ENCODE measurements at regions not wholly inside any gene's neighbourhood (a gene's known extent, or its start where the extent isn't known, plus 50 kb on each side); places are given as distances from the start of the nearest gene placed in this dataset.

- no peak for TF ChIP-seq CTCF (IDR thresholded peaks at IDR 0.05; ENCODE audit: low read depth, low read length, poor library complexity, severe bottlenecking)
- TF ChIP-seq EZH2phosphoT487 (IDR thresholded peaks at IDR 0.05; ENCODE audit: borderline replicate concordance, low read length), result no peak
Measured at GRCh38 chr5:102068870-102069269, 227.2 kb downstream of the SLCO4C1 start.

All from DOHH2 (cell line).